ENCODE measurements at regions not wholly inside any gene's neighbourhood (a gene's known extent, or its start where the extent isn't known, plus 50 kb on each side); places are given as distances from the start of the nearest gene placed in this dataset.

DNA sequence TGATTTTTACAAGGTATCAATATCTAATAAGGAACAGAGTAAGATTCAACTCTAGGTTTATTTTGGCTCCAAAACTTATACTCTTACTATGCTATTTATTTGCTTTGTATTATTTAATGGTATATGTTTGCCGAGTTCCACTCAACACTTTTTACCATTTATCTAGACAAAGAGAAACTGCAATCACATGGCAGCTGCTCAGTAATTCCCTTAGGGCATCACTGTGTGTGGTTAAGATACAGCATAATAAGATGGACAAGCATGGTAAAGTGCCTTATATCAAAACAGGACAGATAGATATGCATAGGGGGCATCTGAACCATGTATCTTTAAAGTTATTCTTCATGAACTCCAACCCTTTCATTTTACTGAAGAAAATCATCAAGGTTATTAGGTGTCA lies 483.0 kb upstream of the ID4 start:
- TF ChIP-seq, protein P1, sequence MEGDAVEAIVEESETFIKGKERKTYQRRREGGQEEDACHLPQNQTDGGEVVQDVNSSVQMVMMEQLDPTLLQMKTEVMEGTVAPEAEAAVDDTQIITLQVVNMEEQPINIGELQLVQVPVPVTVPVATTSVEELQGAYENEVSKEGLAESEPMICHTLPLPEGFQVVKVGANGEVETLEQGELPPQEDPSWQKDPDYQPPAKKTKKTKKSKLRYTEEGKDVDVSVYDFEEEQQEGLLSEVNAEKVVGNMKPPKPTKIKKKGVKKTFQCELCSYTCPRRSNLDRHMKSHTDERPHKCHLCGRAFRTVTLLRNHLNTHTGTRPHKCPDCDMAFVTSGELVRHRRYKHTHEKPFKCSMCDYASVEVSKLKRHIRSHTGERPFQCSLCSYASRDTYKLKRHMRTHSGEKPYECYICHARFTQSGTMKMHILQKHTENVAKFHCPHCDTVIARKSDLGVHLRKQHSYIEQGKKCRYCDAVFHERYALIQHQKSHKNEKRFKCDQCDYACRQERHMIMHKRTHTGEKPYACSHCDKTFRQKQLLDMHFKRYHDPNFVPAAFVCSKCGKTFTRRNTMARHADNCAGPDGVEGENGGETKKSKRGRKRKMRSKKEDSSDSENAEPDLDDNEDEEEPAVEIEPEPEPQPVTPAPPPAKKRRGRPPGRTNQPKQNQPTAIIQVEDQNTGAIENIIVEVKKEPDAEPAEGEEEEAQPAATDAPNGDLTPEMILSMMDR (IDR thresholded peaks at IDR 0.05), result no peak
- no peaks in the 10 kb centered on the region for H3K4me1 ChIP-seq (ENCODE audit: control insufficient read depth in 1 of 2, insufficient read depth in 1 of 2, low read depth in 1 of 2, low read length in 1 of 2)
- H3K27ac ChIP-seq, result no peak overlapping the region
- H3K36me3 ChIP-seq, result no peaks in the 10 kb centered on the region
- H3K9me3 ChIP-seq, result no peaks in the 10 kb centered on the region
- no peak overlapping the region for H3K4me3 ChIP-seq (ENCODE audit: low read depth in 1 of 2, low read length in 1 of 2)
- H3K27me3 ChIP-seq, result no peaks in the 10 kb centered on the region

DNA sequence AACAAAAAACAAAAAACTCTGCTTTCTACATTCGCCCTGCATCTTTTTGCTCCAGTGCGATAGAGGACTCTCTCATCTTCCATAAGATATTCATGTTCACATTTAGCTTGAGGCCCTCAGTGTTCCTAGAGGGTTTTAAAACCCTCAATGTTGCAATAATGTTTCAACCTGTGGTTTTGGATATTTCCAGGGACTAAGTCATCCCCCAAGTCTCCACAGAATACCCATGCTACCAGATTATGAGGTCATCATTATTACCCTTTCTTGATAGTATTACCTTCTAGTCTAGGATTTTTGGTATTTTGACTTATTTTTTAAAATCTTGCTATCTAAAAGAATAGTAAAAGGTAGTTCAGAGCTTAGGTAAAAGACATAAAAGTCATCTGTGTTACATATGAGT lies 480.5 kb upstream of the ID4 start:
- Histone ChIP-seq H3K36me3 (no peaks in the 10 kb centered on the region), H3K4me1 (ENCODE audit: control insufficient read depth in 1 of 2, insufficient read depth in 1 of 2, low read depth in 1 of 2, low read length in 1 of 2) (no peaks in the 10 kb centered on the region), H3K4me3 (ENCODE audit: low read depth in 1 of 2, low read length in 1 of 2) (no peak overlapping the region), H3K9me3 (no peaks in the 10 kb centered on the region), H3K27me3 (no peaks in the 10 kb centered on the region), H3K27ac (no peak overlapping the region)
- TF ChIP-seq, protein P1 (IDR thresholded peaks at IDR 0.05), result no peak

- no peaks in the 10 kb centered on the region for H3K36me3 ChIP-seq
- TF ChIP-seq, protein P1 (IDR thresholded peaks at IDR 0.05), result no peak
- no peaks in the 10 kb centered on the region for H3K9me3 ChIP-seq
- no peaks in the 10 kb centered on the region for H3K4me1 ChIP-seq (ENCODE audit: control insufficient read depth in 1 of 2, insufficient read depth in 1 of 2, low read depth in 1 of 2, low read length in 1 of 2)
- H3K27me3 ChIP-seq, result no peaks in the 10 kb centered on the region
- no peak overlapping the region for H3K4me3 ChIP-seq (ENCODE audit: low read depth in 1 of 2, low read length in 1 of 2)
- H3K27ac ChIP-seq, result no peak overlapping the region
Measured at GRCh38 chr6:19362396-19362795, 474.8 kb upstream of the ID4 start.

GRCh38 chr6:19368511-19368910 lies 468.7 kb upstream of the ID4 start:
- TF ChIP-seq, protein P1 (IDR thresholded peaks at IDR 0.05), result no peak
- Histone ChIP-seq H3K4me3 (ENCODE audit: low read depth in 1 of 2, low read length in 1 of 2) (no peak overlapping the region), H3K9me3 (no peaks in the 10 kb centered on the region), H3K27me3 (no peaks in the 10 kb centered on the region), H3K36me3 (no peaks in the 10 kb centered on the region), H3K27ac (no peak overlapping the region), H3K4me1 (ENCODE audit: control insufficient read depth in 1 of 2, insufficient read depth in 1 of 2, low read depth in 1 of 2, low read length in 1 of 2) (no peaks in the 10 kb centered on the region)

- no peaks in the 10 kb centered on the region for H3K4me1 ChIP-seq (ENCODE audit: control insufficient read depth in 1 of 2, insufficient read depth in 1 of 2, low read depth in 1 of 2, low read length in 1 of 2)
- TF ChIP-seq, protein P1 (IDR thresholded peaks at IDR 0.05), result no peak
- no peaks in the 10 kb centered on the region for H3K9me3 ChIP-seq
- H3K27ac ChIP-seq, result no peak overlapping the region
- no peaks in the 10 kb centered on the region for H3K36me3 ChIP-seq
- H3K4me3 ChIP-seq (ENCODE audit: low read depth in 1 of 2, low read length in 1 of 2), result no peak overlapping the region
- no peaks in the 10 kb centered on the region for H3K27me3 ChIP-seq
Measured at GRCh38 chr6:19369785-19370184, 467.4 kb upstream of the ID4 start.

- no peak overlapping the region for H3K4me3 ChIP-seq (ENCODE audit: low read depth in 1 of 2, low read length in 1 of 2)
- TF ChIP-seq, protein P1 (IDR thresholded peaks at IDR 0.05), result no peak
- no peak overlapping the region for H3K27ac ChIP-seq
Measured at GRCh38 chr6:19370831-19371230, 466.3 kb upstream of the ID4 start.

More at GRCh38 chr6:19370831-19371230, 466.3 kb upstream of the ID4 start:
- H3K4me1 ChIP-seq (ENCODE audit: control insufficient read depth in 1 of 2, insufficient read depth in 1 of 2, low read depth in 1 of 2, low read length in 1 of 2), result no peaks in the 10 kb centered on the region
- H3K36me3 ChIP-seq, result no peaks in the 10 kb centered on the region
- no peaks in the 10 kb centered on the region for H3K27me3 ChIP-seq
- no peaks in the 10 kb centered on the region for H3K9me3 ChIP-seq
